ENCODE measurements at regions not wholly inside any gene's neighbourhood (a gene's known extent, or its start where the extent isn't known, plus 50 kb on each side); places are given as distances from the start of the nearest gene placed in this dataset.

- H3K9me3 ChIP-seq, result no peaks in the 10 kb centered on the region
- intact Hi-C loops (cut with DNase I; ENCODE audit: low total_unique reads) (no loop called here), in situ Hi-C loops (cut with MboI; ENCODE audit: low pct_ligation_motif_present in 1 of 4, low pct_unique_long_range_greater_than_20kb in 1 of 4, low sequenced_read_pairs in 3 of 4) (no loop called here)
- no peak overlapping the region for H3K4me3 ChIP-seq
- WGBS, 2 donors (ENCODE audit: low coverage in 1 of 2), result 75 to 86% methylated on average over 1 to 4 of the region's 4 CpGs
- no peaks in the 10 kb centered on the region for H3K27me3 ChIP-seq
- TF ChIP-seq POLR2AphosphoS5 (IDR thresholded peaks at IDR 0.05) (no peak), POLR2A (IDR thresholded peaks at IDR 0.05) (no peak), CTCF (IDR thresholded peaks at IDR 0.05) (no peak), EP300 (IDR thresholded peaks at IDR 0.05; ENCODE audit: low read depth) (no peak)
- H3K27ac ChIP-seq, result no peak overlapping the region
- DNase-seq, result no peak
- H3K36me3 ChIP-seq, result no peaks in the 10 kb centered on the region
- no peaks in the 10 kb centered on the region for H3K4me1 ChIP-seq
Observed at GRCh38 chr7:34493752-34494151, 164.3 kb upstream of the NPSR1 start.

GRCh38 chr7:34497153-34497777 lies 160.8 kb upstream of the NPSR1 start:
- Histone ChIP-seq H3K4me1 (no peaks in the 10 kb centered on the region), H3K27ac (no peak overlapping the region), H3K9me3 (no peaks in the 10 kb centered on the region), H3K4me3 (no peak overlapping the region), H3K36me3 (no peaks in the 10 kb centered on the region), H3K27me3 (no peaks in the 10 kb centered on the region)
- no peak for TF ChIP-seq POLR2AphosphoS5 (IDR thresholded peaks at IDR 0.05)
- TF ChIP-seq EP300 (IDR thresholded peaks at IDR 0.05; ENCODE audit: low read depth), result no peak
- no peak for TF ChIP-seq POLR2A (IDR thresholded peaks at IDR 0.05)
- TF ChIP-seq CTCF (IDR thresholded peaks at IDR 0.05), result no peak
- 57 to 67% methylated on average over 1 to 4 of the region's 4 CpGs for WGBS, 2 donors (ENCODE audit: low coverage in 1 of 2)
- intact Hi-C loops (cut with DNase I; ENCODE audit: low total_unique reads), result no loop called here
- DNase-seq, result no peak
- in situ Hi-C loops (cut with MboI; ENCODE audit: low pct_ligation_motif_present in 1 of 4, low pct_unique_long_range_greater_than_20kb in 1 of 4, low sequenced_read_pairs in 3 of 4), result no loop called here

GRCh38 chr7:34501156-34501555 lies 156.9 kb upstream of the NPSR1 start:
- intact Hi-C loops (cut with DNase I; ENCODE audit: low total_unique reads), result no loop called here
- Histone ChIP-seq H3K4me3 (no peak overlapping the region), H3K27ac (no peak overlapping the region), H3K36me3 (no peaks in the 10 kb centered on the region), H3K4me1 (no peaks in the 10 kb centered on the region), H3K27me3 (no peaks in the 10 kb centered on the region), H3K9me3 (no peaks in the 10 kb centered on the region)
- TF ChIP-seq EP300 (IDR thresholded peaks at IDR 0.05; ENCODE audit: low read depth) (no peak), CTCF (IDR thresholded peaks at IDR 0.05) (no peak), POLR2AphosphoS5 (IDR thresholded peaks at IDR 0.05) (no peak), POLR2A (IDR thresholded peaks at IDR 0.05) (no peak)
- no peak for DNase-seq
- in situ Hi-C loops (cut with MboI; ENCODE audit: low pct_ligation_motif_present in 1 of 4, low pct_unique_long_range_greater_than_20kb in 1 of 4, low sequenced_read_pairs in 3 of 4), result no loop called here
- WGBS, 2 donors (ENCODE audit: low coverage in 1 of 2), result 13 to 42% methylated on average over 1 of the region's 1 CpG

GRCh38 chr7:34507191-34507590 lies 150.8 kb upstream of the NPSR1 start:
- in situ Hi-C loops (cut with MboI; ENCODE audit: low pct_ligation_motif_present in 1 of 4, low pct_unique_long_range_greater_than_20kb in 1 of 4, low sequenced_read_pairs in 3 of 4), result no loop called here
- DNase-seq, result no peak
- H3K27me3 ChIP-seq, result no peaks in the 10 kb centered on the region

More at GRCh38 chr7:34507191-34507590, 150.8 kb upstream of the NPSR1 start:
- intact Hi-C loops (cut with DNase I; ENCODE audit: low total_unique reads), result no loop called here
- Histone ChIP-seq H3K4me1 (no peaks in the 10 kb centered on the region), H3K36me3 (no peaks in the 10 kb centered on the region), H3K9me3 (peaks cover 0 to 3% of the 10 kb centered on the region in 2 donors), H3K4me3 (no peak overlapping the region), H3K27ac (no peak overlapping the region)
- TF ChIP-seq POLR2AphosphoS5 (IDR thresholded peaks at IDR 0.05), result no peak
- TF ChIP-seq CTCF (IDR thresholded peaks at IDR 0.05), result no peak
- TF ChIP-seq EP300 (IDR thresholded peaks at IDR 0.05; ENCODE audit: low read depth), result no peak
- TF ChIP-seq POLR2A (IDR thresholded peaks at IDR 0.05), result no peak
- 68 to 82% methylated on average over 4 of the region's 4 CpGs for WGBS, 2 donors (ENCODE audit: low coverage in 1 of 2)

Measured in transverse colon (tissue), 4 donors.